Lung (tissue), 11 donors: ENCODE measurements at regions not wholly inside any gene's neighbourhood (a gene's known extent, or its start where the extent isn't known, plus 50 kb on each side); places are given as distances from the start of the nearest gene placed in this dataset.

Experiments used
- ATAC-seq: fragments of 200-7000 bp; cut with Tn5 transposase; one replicate; pipeline ENCODE4 v1.9.1; 2020; ENCODE audit warnings: moderate number of reproducible peaks; ENCODE audit not compliant: insufficient read depth, low FRiP score
- DNase-seq, 3 donors: peaks; one replicate each; pipeline ENCODE4 v3.0.0-alpha.2; 2013 to 2017
- H3K27ac ChIP-seq, 2 donors: one replicate each; pipeline ENCODE4 v1.5.1; 2013; ENCODE audit warnings: mild to moderate bottlenecking in 2 of 2, moderate library complexity in 2 of 2, control low read depth in 1 of 2, inconsistent platforms in 1 of 2, low read depth in 1 of 2, low read length in 1 of 2
- H3K27me3 ChIP-seq, 3 donors: one replicate each; pipeline ENCODE4 v1.5.1; 2013; ENCODE audit warnings: low read length in 2 of 3; ENCODE audit not compliant: control insufficient read depth in 3 of 3, insufficient read depth in 3 of 3
- H3K36me3 ChIP-seq, 4 donors: one replicate each; pipeline ENCODE4 v1.5.1; 2013; ENCODE audit warnings: low read length in 4 of 4, mild to moderate bottlenecking in 1 of 4, moderate library complexity in 1 of 4; ENCODE audit not compliant: control insufficient read depth in 4 of 4, insufficient read depth in 4 of 4
- H3K4me1 ChIP-seq, 5 donors: one replicate each; pipeline ENCODE4 v1.5.1; 2013; ENCODE audit warnings: low read length in 5 of 5, mild to moderate bottlenecking in 2 of 5, moderate library complexity in 1 of 5; ENCODE audit not compliant: control insufficient read depth in 5 of 5, insufficient read depth in 5 of 5
- H3K4me3 ChIP-seq: one replicate; pipeline ENCODE4 v1.5.1; 2013; ENCODE audit warnings: mild to moderate bottlenecking, control low read depth, moderate library complexity
- H3K9ac ChIP-seq, 2 donors: one replicate each; pipeline ENCODE4 v1.5.1; 2013; ENCODE audit warnings: low read length in 2 of 2, control low read depth in 1 of 2; ENCODE audit not compliant: insufficient read depth in 1 of 2
- H3K9me3 ChIP-seq, 4 donors: one replicate each; pipeline ENCODE4 v1.5.1; 2013; ENCODE audit warnings: low read length in 3 of 4, mild to moderate bottlenecking in 1 of 4, moderate library complexity in 1 of 4; ENCODE audit not compliant: control insufficient read depth in 4 of 4, insufficient read depth in 3 of 4
- WGBS, 2 donors: extraction: QIAGEN DNeasy Blood & Tissue Kit; methylation state at CpG; one replicate each; pipeline ENCODE4 v1.1.7; 2013; 5-methylcytosine and 5-hydroxymethylcytosine counted together
- TF ChIP-seq, protein P1 (sequence below): IDR thresholded peaks from 2 replicates; pipeline ENCODE4 v1.5.1; 2012; ENCODE audit warnings: mild to moderate bottlenecking; ENCODE audit errors: control extremely low read depth, extremely low read depth
- donor health status: control.
- donor health status: control.
- donor health status: Bipolar disorder and iron deficiency.
- donor health status: healthy.
- donor health status: DM: yes; HTN: yes; CAD: no.

DNA sequence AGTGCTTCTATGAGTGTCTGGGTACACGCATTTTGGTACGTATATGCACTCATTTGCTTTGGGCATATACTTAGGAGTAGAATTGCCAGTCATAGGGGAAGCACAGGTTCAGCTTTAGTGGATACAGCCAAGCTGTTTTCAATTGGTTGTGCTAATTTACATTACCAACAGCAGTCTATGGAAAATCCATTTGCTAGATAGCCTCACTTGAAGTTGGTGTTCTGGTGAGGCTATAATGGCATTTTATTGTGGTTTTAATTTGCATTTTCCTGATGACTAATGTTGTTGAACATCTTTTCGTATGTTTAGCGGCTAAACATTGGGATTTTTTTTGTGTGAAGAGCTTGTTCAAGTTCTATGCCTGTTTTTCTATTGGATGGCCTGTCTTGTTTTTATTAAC is 76.8 kb upstream of the ANKH start:
- ATAC-seq: no peak
- Histone ChIP-seq H3K27ac (no peak overlapping the region), H3K36me3 (no peaks in the 10 kb centered on the region), H3K9me3 (no peaks in the 10 kb centered on the region), H3K4me3 (no peak overlapping the region), H3K4me1 (no peaks in the 10 kb centered on the region), H3K27me3 (no peaks in the 10 kb centered on the region), H3K9ac (no peak overlapping the region)
- DNase-seq: no peak
- 92 to 97% methylated on average over 4 of the region's 4 CpGs for WGBS, 2 donors
- TF ChIP-seq, protein P1, sequence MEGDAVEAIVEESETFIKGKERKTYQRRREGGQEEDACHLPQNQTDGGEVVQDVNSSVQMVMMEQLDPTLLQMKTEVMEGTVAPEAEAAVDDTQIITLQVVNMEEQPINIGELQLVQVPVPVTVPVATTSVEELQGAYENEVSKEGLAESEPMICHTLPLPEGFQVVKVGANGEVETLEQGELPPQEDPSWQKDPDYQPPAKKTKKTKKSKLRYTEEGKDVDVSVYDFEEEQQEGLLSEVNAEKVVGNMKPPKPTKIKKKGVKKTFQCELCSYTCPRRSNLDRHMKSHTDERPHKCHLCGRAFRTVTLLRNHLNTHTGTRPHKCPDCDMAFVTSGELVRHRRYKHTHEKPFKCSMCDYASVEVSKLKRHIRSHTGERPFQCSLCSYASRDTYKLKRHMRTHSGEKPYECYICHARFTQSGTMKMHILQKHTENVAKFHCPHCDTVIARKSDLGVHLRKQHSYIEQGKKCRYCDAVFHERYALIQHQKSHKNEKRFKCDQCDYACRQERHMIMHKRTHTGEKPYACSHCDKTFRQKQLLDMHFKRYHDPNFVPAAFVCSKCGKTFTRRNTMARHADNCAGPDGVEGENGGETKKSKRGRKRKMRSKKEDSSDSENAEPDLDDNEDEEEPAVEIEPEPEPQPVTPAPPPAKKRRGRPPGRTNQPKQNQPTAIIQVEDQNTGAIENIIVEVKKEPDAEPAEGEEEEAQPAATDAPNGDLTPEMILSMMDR: no peak

GRCh38 chr5:14946815-14947620 is 75.4 kb upstream of the ANKH start:
- TF ChIP-seq, protein P1: peak; percentile 27
- ATAC-seq (no peak), DNase-seq (peak in 1 of 3 donors; percentile 20)
- WGBS, 2 donors: 30 to 34% methylated on average over 4 of the region's 4 CpGs
- Histone ChIP-seq H3K36me3 (no peaks in the 10 kb centered on the region), H3K4me1 (no peaks in the 10 kb centered on the region), H3K9me3 (no peaks in the 10 kb centered on the region), H3K27me3 (no peaks in the 10 kb centered on the region), H3K9ac (no peak overlapping the region), H3K4me3 (no peak overlapping the region), H3K27ac (no peak overlapping the region)

GRCh38 chr5:14945450-14945849 is 73.9 kb upstream of the ANKH start:
- ATAC-seq (no peak), DNase-seq (no peak)
- Histone ChIP-seq H3K9me3 (no peaks in the 10 kb centered on the region), H3K36me3 (no peaks in the 10 kb centered on the region), H3K27ac (no peak overlapping the region), H3K27me3 (no peaks in the 10 kb centered on the region), H3K4me1 (no peaks in the 10 kb centered on the region), H3K9ac (no peak overlapping the region), H3K4me3 (no peak overlapping the region)
- TF ChIP-seq, protein P1: no peak
- 73 to 85% methylated on average over 3 of the region's 3 CpGs for WGBS, 2 donors

GRCh38 chr5:14944996-14945395 is 73.4 kb upstream of the ANKH start:
- ATAC-seq: no peak

More at GRCh38 chr5:14944996-14945395, 73.4 kb upstream of the ANKH start:
- H3K36me3 ChIP-seq: no peaks in the 10 kb centered on the region
- H3K4me1 ChIP-seq: no peaks in the 10 kb centered on the region
- no peak overlapping the region for H3K4me3 ChIP-seq
- WGBS, 2 donors: 54 to 66% methylated on average over 3 of the region's 3 CpGs
- TF ChIP-seq, protein P1: no peak
- no peak for DNase-seq
- no peaks in the 10 kb centered on the region for H3K27me3 ChIP-seq
- no peaks in the 10 kb centered on the region for H3K9me3 ChIP-seq
- H3K27ac ChIP-seq: no peak overlapping the region
- no peak overlapping the region for H3K9ac ChIP-seq
